ENCODE measurements at regions not wholly inside any gene's neighbourhood (a gene's known extent, or its start where the extent isn't known, plus 50 kb on each side); places are given as distances from the start of the nearest gene placed in this dataset.

DNA sequence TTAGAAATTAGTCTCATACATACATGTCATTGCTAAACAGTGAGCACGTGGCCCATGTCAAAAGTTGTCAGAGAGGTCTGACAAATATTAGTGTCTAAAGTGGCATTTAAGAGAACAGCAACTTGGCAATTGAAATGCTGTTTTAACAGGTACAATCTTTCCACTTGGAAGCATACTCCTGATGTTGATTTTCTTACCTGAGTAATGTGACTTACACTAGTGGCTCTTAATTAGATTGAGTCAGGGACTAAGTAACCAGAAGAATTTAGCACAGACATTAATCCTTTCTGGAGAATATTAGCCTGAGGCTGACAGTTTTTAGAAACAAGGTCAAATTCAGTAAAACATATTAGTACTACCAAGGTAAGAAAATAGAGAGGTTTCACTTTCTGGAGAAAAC is 357.0 kb upstream of the ZNF608 start:
- DNase-seq: no peak

DNA sequence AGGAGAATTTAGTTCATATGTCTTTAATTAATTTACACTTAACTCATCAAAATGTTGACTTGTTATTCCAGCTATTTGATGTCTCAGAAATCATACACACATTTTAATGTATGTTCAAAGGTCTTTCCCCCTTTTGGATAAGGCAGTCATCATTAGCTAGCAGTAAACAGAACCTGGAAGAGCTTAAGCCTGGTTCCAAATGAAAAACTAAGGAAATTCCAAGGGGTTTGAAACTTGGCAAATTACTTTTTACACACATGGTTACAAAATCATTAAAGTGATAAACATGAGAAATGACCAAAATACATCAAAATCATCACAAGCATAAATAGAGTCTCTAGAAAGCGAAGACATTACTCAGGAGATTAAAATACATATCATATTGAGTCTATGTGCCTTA is 359.8 kb upstream of the ZNF608 start:
- no peak for DNase-seq

DNA sequence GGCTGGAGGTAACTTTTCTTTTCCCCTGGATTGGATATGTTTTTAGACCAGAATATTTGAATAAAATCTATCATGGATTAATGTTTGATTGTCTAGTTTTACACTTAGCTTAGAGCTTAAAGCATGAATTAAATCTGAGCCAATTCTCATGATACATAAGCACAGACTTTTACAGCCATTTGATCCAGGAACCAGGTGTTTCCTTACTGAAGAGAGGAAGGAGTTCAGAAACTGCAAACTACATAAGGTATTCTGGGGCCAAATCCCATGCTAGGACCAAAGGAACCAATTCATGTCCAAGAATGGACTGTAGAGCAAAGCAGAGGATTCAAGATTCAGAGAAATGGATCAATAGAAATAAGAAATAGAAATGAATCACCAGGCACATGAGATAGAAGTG is 360.4 kb upstream of the ZNF608 start:
- no peak for DNase-seq

DNA sequence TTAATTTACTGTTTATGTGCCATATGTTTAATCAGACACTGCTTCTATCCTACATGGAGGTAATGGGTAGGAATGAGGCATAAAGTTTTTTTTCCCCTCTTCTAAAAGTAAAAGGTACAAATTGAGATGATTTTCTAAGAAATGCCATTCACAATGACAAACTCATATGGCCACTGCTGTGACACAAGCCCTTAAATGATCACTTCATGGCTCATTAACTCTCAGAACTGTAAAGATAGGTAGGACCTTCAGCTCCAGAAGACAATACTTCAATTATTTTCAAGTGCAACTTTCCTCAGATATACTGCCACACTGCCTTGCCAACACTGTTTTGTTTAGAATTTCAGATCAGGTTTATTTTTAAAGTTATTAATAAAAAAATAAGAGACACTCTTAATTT is 362.9 kb upstream of the ZNF608 start:
- DNase-seq: no peak

DNA sequence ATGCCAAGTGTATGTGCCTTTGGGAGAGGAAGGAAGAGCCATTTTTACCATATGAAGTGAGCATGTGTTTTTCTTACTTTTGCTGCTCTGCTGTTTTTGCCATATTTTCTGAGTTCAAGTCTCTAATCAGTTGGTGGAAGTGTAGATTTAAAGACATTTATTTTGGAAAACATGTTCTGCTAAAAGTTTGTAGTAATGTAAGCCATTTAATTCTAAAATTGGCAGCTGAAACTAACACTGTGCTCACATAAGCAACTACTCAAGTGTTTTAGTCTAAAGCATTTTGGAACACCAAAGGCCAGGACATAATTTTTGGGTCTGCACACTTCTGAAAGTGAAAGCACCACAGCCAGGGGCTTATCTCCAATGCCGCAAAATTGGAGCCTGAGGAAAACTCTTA is 363.4 kb upstream of the ZNF608 start:
- no peak for DNase-seq

DNA sequence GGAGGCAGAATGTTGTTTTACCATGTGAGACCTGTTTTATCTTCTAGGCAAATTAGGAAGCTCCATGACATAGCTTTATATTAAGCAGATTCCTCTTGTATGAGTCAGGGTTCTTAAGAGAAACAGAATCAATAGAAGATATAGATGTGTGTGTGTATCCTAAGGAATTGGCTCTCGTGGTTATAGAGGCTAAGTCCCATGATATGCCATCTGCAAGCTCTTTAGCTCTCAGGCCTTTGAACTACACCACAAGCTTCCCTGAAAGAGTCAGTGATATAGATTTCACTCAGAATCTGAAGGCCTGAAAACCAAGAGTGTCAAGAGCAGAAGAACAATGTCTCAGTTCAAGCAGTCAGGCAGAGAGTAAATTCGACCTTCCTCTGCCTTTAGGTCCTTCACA is 365.8 kb upstream of the ZNF608 start:
- DNase-seq: no peak

DNA sequence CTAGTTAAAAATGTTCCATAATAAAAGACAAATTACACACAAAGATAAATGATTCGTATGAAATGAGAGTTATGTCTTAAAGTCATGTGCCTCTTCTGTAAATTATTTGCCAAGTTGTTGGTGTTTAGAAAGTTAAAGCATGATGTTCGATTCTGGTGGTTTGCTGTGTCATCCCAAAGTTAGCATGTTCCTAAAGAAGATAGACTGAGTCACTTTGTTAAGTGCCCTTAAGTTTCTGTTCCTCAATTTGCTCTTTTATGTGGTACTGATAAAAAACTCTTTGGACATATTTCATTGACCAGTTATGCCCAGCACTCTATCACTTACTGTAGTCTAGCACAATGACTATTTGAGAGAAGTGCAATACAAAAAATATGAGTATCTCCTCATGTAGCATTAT is 366.9 kb upstream of the ZNF608 start:
- DNase-seq: no peak

DNA sequence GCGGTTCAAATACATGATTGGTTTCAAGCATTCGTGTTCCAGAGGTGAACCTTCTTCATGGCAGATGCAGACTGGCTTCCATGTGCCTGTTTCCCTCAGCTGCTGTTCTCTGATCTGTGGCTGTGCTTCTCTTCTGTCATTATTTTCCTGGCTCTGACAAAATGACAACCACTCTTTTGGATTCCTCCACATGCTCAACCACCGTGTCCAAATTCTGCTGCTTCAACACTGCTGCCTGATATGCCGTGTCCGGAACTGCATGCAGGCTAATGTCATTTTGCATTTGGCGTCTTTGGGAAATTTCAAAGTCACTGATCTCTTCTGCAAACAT is 368.7 kb upstream of the ZNF608 start:
- no peak for DNase-seq

DNA sequence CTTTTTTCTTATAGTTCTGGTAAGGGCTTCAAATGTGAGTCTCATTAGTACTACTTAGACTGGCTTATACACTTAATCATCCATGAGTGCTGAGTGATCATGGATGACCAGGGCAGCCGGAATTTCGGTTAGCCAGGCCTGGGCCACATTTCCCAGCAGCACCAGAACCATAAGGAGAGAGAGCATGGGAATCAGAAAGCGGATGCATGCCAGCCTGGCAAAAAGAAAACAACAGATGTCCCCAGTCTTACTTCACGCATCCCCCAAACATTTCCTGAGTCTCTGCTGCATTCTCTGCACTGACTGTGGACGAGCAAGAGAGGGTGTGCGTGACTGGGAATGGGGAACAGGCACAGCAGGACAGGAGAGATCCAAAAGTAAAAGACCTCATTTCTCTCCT is 371.1 kb upstream of the ZNF608 start:
- DNase-seq: no peak

DNA sequence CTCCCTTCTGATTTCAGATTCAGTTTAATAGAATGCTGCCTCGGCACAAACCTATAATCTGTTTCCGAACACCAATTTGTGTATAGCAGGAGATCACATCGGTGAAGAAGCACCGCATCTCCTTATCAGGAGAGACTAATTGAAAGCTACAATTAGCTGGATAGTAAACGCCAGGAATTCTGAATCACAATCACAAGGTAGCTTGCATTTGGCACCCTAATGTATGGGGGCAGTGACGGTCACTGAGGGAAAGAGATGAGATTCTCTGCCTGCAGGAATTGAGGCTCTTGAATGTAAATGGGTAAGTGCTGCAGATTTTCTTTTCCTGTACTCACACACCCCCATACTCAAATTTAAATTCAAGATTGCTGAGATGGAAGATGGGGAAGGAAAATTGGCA is 373.6 kb upstream of the ZNF608 start:
- DNase-seq: no peak

DNA sequence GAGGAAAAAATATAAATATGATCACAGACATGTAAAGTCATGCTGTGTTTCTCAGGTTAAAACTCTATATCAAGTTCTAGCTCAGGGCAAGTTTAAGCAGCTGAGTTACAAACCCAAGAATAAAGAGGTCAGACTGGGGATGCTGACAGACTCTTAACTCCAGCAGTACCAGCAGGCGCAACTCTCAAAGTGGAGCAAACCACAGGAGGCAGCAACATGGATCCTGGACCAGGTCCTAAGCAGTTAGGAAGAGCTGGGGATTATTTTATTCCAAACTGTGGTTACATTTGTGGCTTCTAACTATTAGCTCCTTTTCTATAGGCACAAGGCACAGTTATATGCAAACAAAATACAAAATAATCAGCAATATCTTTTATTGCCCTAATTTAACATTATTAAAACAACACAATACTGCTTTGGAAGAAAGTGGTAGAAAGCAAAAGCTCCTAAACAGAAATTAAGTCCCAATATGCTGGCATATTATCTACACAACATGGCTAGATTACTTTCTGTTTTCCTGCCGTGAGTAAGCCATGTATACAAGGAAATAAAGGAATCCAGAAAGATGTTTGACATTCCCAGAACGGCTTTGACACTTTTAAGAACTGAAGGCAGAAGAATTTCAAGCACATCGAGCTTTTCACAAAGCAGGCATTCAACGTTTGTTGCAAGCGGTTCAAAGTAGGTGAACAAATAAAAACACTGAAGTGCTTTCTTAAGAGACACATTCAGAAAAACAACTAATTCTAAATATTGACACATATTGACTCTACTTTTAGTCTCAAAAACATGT is 378.8 kb upstream of the ZNF608 start:
- no peak for DNase-seq

DNA sequence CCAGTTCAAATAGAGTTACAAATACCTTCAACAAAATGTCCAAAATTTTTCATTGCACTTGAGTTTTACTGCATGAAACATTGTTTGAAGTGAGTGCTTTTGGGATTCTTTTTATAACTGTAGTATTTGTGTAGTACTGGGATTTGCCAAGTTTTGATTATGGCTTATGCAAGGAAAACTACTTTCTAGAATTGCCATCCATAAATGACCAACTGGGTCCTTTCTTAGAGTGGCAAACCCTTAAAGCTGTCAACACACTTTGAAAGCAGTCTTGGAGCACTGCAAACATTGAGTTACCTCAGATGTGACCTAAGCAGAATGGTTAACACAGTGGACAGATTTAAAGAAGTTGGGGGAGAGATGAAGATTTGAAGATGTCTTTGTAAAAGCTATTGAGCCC is 379.6 kb upstream of the ZNF608 start:
- DNase-seq: no peak

DNA sequence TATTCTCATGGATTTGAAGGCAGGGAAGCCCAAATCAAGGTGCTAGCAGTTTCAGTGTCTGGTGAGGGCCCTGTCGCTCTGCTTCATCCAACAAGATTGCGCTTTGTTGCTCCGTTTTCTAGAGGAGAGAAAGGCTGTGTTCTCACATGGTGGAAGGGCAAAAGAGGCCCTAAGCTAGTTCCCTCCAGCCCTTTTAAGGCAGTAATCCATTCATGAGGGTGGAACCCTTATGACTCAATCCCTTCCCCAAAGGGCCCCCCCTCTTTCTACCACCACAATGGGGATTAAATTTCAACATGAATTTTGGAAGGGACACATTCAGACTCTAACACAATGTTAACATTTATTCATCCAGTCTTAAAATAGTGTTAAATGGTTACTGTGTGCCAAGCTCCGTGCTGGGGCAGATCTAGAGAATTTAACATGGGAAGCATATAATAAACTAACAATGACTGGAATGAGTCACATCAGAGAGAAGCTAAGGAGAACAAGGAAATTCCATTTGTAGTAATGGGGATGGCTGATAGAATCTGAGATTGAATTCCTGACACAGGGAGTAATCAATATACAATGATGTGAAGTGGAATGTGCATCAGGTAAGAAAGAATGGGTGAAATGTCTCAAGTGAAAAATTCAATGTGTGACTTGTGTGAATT is 382.8 kb upstream of the ZNF608 start:
- DNase-seq: no peak

DNA sequence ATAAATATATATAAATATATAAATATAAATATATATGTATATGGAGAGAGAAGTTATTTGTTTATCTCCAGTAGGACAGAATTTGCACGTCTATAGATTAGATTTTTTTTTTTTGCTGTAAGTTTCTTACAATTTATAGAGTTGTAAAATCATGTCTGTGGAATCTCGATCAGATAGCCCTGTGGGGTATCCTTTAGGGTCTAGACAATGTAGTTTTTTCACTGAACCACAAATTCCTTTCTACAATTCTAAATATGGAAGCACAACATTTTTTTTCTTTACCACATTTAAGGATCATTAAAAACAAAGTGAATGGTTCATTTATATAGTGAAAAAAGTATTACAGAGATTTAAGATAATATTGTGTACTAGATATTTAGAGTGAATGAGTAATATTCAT is 384.2 kb upstream of the ZNF608 start:
- no peak for DNase-seq

DNA sequence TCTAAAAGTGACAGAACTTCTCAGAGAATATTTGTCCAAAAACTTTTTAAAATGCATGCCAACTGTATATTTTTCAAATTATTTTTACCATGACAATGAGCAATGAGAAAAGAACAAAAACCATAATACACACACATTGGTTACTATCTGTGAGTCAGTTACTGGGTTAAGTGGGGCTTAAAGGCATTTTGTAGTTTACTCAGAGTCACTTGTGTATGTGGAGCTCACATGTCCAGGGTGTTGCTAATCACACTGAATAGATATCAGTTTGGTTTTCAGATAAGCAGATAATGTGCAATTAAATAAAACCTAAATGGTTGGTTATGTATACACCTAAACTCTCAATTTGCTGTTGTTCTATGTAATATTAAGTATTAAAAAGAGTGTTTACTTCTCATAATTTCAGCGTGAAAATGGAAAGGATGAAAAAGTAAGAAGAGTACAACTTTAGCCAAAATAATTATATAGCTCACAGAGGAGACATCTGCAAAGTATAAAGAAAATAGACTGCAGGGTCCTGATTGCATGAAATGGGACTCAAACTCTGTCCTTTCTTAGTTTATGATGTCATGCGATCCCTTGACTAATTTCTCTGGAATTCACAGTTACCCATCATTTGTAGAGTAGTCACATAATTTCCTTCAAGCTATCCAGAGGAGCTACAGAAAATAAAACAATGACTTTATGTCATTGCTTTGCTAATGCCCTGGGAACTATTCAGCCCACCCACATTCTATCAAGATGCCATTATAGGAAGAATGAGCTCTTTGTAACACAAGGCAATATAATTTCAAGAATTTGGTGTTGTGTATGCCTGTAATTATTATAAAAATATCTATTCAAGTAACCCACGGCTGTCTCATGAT is 388.0 kb upstream of the ZNF608 start:
- DNase-seq: no peak

DNA sequence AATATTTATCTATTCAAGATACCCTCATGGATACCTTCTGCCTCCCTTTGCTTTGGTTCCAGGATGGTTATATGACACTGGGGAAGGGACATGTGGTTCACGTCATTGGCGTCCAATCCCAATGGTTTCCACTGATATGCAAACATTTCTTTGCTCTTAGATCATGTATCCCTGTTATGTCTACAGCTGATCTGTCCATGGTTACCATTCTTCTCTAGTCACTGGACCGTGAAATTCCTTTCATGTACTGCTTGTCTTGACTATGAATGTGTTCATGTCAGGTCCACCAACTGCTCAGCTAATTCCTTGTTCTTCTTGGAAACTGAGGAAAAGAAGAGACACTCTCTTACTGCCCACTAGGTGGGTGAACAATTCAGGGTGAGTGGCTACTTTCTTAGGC is 391.1 kb upstream of the ZNF608 start:
- no peak for DNase-seq

DNA sequence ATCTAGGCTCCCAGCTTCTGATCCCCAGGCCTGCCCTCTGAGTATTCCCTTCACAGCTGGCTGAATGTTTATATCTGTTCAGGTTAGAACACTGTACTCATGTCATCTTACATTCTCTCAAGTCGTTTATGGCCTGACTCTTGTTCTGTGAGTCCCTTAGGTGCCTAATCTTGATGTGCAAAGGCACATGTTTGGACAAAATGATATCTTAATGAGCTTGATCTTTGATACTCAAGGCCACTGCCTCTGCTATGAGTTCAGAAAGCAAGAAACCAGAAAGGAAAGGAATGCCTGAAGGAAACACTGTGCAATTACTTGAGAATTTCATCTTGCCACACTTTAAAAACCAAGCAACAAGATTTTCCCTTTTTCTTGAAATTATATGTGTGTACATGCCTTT is 391.8 kb upstream of the ZNF608 start:
- no peak for DNase-seq

DNA sequence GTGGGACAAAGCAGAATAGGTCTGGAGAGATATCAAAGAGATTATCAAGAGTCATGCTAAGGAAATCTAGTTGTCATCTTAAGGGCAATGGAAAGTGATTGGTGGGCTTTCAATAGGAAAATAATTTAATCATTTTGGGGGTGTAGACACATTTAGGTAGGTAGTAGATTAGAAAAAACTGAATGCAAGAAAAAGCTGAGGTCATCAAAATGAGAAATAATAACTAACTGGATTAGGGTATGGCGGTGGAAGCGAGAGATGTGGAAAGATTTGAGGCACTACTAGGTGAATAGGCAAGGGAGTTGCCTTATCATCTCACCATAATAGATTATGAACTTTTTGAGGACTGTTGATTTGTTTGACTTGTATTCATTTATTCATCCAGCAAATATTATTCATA is 393.2 kb upstream of the ZNF608 start:
- no peak for DNase-seq

DNA sequence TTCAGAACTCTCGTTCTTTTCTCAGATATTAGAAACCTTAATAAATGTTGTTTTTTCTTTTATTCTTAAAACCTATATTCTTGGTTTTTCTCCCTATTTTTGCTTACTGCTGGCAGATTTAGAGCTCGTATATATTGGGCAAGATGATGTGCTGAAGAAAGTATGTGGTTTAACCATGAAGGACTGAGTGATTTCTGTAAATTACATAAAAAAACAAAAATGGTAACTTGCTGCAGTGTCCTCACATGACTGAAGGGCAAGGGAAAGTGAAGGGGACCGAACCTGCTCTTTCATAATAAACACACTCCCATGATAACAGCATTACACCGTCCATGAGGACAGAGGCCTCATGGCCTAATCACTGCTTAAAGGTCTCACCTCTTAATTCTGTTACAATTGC is 393.8 kb upstream of the ZNF608 start:
- no peak for DNase-seq

DNA sequence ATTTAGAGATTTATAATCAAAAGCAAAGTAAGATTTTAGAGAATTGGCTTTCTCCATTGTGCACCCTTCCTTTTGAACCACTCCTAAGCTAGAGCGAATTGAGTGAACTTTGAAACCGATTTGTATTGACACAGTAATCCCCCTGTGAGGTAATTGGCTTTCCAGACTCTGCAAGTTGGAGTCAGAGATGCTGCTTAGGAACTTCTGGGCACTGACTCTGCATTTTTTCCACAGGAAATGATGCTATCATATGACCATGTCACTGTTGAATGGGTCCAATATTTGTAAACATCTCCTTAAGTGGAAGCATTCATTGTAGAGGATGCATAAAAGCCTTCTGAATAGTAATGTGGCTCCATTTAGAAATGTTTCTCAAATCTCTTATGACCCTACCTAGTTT is 394.4 kb upstream of the ZNF608 start:
- DNase-seq: no peak

DNA sequence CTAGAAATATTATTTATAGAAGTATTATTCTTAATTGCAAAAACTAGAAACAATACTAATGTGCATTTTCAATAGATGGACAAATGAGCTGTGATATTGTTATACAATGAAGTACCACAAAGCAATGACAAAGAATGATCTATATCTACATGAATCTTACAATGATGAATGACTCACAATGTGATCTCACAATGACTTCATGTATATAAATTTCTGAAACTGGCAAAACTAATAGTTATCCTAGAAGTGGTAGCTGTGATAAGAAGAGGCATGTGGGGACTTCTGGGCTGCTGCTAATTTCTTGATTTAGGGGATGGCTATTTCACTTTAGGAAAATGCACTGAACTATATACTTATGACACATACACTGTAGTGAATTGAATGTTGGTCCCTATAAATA is 396.0 kb upstream of the ZNF608 start:
- no peak for DNase-seq

DNA sequence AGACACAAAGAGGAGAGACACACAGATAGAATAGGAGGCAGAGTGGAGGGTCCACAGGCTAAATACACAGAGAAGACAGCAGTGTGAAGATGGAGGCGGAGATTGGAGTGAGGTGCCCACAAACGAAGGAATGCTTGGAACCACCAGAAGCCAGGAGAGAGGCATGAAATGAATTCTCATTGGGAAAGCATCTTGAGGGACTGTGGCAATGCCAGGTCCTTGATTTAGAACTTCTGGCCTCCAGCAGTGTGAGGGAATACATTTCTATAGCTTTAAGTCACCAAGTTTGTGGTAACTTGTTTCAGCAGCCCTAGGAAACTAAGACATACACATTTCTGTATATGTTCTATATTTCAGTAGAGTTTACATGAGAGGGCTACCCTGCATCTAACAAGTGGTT is 396.6 kb upstream of the ZNF608 start:
- DNase-seq: no peak

DNA sequence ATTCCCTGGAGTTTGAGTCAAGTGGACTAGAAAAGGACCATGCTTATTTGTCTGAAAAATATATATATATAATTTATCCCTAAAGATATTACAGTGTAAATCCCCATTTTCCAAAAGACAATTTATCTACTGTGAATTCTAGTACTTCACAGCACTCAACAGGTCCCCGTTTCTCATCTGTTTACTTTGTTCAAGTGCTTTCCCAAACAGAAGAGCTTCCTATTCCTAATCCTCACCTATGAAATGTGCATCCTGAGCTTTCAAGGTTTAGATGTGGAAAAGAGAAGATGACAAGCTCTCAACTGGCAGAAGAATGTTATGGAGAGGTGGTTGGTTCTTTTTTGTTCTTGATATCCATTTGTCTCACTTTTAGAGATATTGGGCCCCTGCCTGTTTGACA is 401.6 kb upstream of the ZNF608 start:
- no peak for DNase-seq

DNA sequence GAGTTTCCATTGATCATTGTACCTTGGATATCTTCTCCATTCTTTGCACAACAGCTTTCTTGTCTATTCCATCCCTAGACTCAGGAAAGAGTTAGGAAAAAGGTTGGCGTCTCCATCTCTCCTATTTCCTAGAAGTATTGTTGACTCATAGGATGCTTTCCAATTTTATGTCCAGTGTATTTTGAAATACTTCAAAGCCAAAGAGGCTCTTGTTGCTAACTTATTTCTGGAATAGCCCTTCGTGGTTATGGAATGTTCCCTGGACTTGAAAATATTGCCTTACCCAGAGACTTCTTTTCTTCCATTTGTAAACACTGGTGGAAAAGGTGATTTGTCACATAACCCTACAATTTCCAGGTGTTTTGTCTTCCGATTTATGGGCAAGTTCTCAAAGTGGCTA is 402.3 kb upstream of the ZNF608 start:
- DNase-seq: no peak
